ENCODE measurements at regions not wholly inside any gene's neighbourhood (a gene's known extent, or its start where the extent isn't known, plus 50 kb on each side); places are given as distances from the start of the nearest gene placed in this dataset.

DNA sequence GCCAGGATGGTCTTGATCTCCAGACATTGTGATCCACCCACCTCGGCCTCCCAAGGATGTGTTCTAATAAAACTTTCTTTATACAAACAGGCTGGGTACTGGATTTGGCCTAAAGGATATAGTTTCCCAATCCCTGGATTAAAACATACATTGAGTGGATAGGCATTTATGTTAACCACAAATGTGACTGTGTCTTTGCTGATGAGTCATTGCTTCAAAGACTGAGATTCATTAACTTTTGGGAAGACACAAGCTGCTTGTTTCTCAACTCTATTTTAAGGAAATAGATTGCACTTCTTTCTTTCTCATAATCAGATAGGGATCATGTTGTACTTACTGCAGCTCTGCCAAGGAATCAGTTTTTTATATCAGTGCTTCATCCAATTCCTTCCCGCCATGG, 131.3 kb upstream of the AGA start:
- 93 to 96% methylated on average over 2 of the region's 2 CpGs for WGBS, 2 donors
- Histone ChIP-seq H3K27me3 (no peaks in the 10 kb centered on the region), H3K9me3 (no peaks in the 10 kb centered on the region), H3K4me3 (no peak overlapping the region), H3K4me1 (no peaks in the 10 kb centered on the region), H3K36me3 (ENCODE audit: low read depth, missing control alignments) (no peaks in the 10 kb centered on the region), H3K27ac (no peak overlapping the region)
- TF ChIP-seq, protein P1, sequence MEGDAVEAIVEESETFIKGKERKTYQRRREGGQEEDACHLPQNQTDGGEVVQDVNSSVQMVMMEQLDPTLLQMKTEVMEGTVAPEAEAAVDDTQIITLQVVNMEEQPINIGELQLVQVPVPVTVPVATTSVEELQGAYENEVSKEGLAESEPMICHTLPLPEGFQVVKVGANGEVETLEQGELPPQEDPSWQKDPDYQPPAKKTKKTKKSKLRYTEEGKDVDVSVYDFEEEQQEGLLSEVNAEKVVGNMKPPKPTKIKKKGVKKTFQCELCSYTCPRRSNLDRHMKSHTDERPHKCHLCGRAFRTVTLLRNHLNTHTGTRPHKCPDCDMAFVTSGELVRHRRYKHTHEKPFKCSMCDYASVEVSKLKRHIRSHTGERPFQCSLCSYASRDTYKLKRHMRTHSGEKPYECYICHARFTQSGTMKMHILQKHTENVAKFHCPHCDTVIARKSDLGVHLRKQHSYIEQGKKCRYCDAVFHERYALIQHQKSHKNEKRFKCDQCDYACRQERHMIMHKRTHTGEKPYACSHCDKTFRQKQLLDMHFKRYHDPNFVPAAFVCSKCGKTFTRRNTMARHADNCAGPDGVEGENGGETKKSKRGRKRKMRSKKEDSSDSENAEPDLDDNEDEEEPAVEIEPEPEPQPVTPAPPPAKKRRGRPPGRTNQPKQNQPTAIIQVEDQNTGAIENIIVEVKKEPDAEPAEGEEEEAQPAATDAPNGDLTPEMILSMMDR (IDR thresholded peaks at IDR 0.05): no peak
- TF ChIP-seq POLR2A (IDR thresholded peaks at IDR 0.05): no peak
- intact Hi-C loops (cut with DNase I; ENCODE audit: low total_unique reads): no loop called here
- no peak for DNase-seq

DNA sequence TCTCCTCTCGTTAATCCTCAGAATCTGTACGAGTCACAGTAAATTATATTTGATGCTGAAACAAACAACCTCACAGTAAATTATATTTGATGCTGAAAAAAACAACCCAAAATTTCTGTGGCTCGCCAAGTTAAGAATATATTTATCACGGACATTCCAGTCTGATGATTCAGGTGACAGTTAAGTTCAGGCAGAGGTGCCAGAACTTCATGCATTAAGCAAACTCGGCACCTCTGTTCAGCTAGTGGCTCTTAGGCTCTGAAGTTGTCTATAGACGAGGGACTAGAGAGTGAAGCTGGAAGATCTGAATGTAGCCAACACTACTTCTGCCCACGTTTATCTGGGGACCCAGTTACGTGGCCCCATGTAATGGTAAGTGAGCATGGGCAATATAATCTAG, 132.2 kb upstream of the AGA start:
- no peak for TF ChIP-seq POLR2A (IDR thresholded peaks at IDR 0.05)
- TF ChIP-seq, protein P1 (IDR thresholded peaks at IDR 0.05): no peak
- DNase-seq: no peak
- intact Hi-C loops (cut with DNase I; ENCODE audit: low total_unique reads): no loop called here

DNA sequence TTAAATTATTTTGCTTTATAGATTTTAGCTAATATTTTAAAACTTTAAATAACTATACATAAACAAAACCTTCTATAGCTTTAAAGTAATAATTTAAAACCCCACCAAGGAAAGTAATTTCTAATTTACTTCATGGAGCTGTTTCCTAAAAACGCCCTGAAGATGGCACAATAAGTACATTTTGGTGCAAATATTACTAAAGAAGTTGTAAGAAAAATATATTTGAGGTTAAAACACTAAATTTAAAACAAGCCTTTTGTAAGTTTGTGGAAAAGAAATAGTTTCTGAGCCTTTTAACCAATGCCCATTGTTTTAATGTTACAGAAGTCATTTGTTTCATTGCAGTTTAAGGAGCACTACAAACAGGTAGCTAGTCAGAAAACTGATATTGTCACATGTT, 137.4 kb upstream of the AGA start:
- intact Hi-C loops (cut with DNase I; ENCODE audit: low total_unique reads): no loop called here
- TF ChIP-seq, protein P1 (IDR thresholded peaks at IDR 0.05): no peak
- TF ChIP-seq POLR2A (IDR thresholded peaks at IDR 0.05): no peak
- Histone ChIP-seq H3K4me3 (no peak overlapping the region), H3K4me1 (no peaks in the 10 kb centered on the region), H3K27ac (no peak overlapping the region), H3K27me3 (no peaks in the 10 kb centered on the region), H3K9me3 (no peaks in the 10 kb centered on the region), H3K36me3 (ENCODE audit: low read depth, missing control alignments) (no peaks in the 10 kb centered on the region)
- 65 to 71% methylated on average over 1 of the region's 1 CpG for WGBS, 2 donors
- no peak for DNase-seq

More for the DNA sequence above, 132.2 kb upstream of the AGA start:
- no peaks in the 10 kb centered on the region for H3K4me1 ChIP-seq
- H3K36me3 ChIP-seq (ENCODE audit: low read depth, missing control alignments): no peaks in the 10 kb centered on the region
- no peak overlapping the region for H3K27ac ChIP-seq
- H3K4me3 ChIP-seq: no peak overlapping the region
- no peaks in the 10 kb centered on the region for H3K9me3 ChIP-seq
- WGBS, 2 donors: 87 to 89% methylated on average over 8 of the region's 8 CpGs
- no peaks in the 10 kb centered on the region for H3K27me3 ChIP-seq

DNA sequence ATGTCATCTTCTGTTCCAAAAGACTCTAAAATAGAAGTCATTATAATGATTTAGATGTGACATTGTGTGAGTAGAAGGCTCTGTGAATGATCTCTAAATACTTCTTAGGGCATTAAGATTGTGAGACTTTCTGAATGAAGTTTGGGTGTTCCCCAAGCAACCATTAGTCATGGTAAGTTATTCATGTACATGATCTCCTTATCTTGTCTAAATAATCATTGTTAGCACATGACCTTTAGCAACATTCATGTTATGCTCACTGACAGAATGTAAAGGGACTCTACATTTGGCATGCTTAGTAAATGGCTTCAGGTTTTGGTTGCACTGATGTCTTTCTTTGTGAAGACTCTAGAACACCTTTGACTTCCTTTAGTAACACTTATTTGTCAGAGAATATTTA, 140.8 kb upstream of the AGA start:
- no peaks in the 10 kb centered on the region for H3K27me3 ChIP-seq
- no peak for DNase-seq
- no peak overlapping the region for H3K4me3 ChIP-seq
- no peaks in the 10 kb centered on the region for H3K9me3 ChIP-seq
- no peaks in the 10 kb centered on the region for H3K36me3 ChIP-seq (ENCODE audit: low read depth, missing control alignments)
- TF ChIP-seq, protein P1 (IDR thresholded peaks at IDR 0.05): no peak
- no peak for TF ChIP-seq POLR2A (IDR thresholded peaks at IDR 0.05)
- H3K27ac ChIP-seq: no peak overlapping the region
- no peaks in the 10 kb centered on the region for H3K4me1 ChIP-seq
- intact Hi-C loops (cut with DNase I; ENCODE audit: low total_unique reads): no loop called here

DNA sequence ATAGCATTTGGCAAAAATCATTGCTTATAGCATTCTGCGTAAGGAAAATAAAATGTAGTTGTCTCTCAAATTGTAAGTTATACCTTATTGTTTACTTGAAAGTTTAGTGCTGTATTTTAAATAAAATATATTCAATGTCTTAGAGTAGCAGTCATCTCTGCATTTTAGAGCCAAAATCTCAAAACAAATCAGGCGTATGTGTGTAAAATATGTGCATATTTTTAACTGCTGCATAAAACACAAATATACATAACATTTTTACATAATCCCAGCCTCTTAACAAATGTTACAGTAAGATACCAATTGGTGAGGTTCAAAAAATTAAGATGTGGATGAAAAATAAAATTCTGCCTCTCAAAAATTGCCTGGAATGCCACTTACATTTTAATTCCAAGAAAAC, 145.8 kb upstream of the AGA start:
- no peak overlapping the region for H3K27ac ChIP-seq
- no peaks in the 10 kb centered on the region for H3K4me1 ChIP-seq
- no peak for DNase-seq
- WGBS, 2 donors: 92 to 97% methylated on average over 2 of the region's 2 CpGs
- no peaks in the 10 kb centered on the region for H3K9me3 ChIP-seq
- intact Hi-C loops (cut with DNase I; ENCODE audit: low total_unique reads): no loop called here
- TF ChIP-seq, protein P1 (IDR thresholded peaks at IDR 0.05): no peak
- no peak for TF ChIP-seq POLR2A (IDR thresholded peaks at IDR 0.05)
- no peaks in the 10 kb centered on the region for H3K27me3 ChIP-seq
- H3K4me3 ChIP-seq: no peak overlapping the region
- H3K36me3 ChIP-seq (ENCODE audit: low read depth, missing control alignments): no peaks in the 10 kb centered on the region
